ENCODE measurements at regions not wholly inside any gene's neighbourhood (a gene's known extent, or its start where the extent isn't known, plus 50 kb on each side); places are given as distances from the start of the nearest gene placed in this dataset.

DNA sequence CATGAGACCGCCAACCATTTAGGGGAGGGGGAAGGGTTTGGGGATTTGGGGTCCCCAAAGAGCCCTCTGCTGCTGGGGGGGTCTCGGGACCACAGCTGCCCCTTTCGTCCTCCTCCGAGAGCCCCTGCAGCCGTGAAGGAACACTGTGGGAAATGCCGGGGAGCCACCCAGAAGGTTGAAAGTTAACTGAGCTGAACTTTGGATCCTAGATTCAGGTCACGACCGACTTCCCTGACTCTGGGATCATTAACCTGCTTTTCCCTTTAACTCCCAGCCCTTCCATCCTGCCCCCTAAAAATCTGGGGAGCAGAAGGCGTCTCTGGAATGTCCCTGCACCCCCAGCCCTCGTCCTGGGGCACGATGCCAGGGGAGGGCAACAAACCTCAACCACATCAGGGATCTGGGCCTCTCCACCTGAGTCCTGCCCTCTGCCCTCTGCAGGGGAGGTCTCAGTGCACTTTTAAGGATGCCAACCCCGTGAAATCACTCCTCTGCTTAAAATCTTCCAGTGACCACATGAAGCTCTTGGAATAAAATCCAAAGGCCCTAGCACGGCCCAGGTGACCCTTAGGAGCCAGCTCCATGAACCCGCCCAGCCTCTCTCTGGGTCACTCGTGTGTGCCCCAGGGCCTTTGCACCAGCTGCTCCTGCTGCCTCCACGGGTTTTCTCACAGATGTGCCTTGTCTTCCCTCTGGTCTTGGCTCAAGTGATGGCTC is 95.0 kb downstream of the RFLNA start:
- no peak for DNase-seq (ENCODE audit: low read depth in 4 of 4, low spot score in 3 of 4)

DNA sequence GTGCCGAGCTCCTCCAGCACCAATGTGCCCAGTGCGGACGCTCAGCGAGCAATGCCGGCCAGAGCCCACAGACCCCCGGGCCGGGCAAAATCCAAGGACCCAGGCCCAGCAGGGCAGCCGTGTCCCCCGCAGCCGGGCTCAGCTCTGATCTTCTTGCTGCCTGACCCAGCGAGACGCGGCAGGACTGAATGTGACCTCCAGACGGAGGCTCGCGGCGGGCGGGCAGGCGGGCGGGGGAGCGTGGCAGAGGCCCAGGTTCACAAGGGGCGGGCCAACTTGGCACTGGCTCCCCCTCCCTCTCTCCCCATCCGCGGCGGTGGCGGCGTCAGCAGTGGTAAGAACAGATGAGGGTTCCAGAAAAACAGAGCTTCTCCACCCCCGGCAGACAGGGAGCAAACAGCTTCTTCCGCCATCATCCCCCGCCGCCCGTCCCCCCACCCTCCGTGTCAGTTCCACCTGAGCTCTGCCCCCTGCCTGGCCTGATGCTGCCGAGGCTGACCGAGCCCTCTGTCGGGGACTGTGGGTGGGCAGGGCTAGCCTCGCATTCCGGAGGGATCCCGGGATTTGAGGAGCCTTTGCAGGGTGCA is 94.3 kb downstream of the RFLNA start:
- DNase-seq (ENCODE audit: low read depth in 4 of 4, low spot score in 3 of 4): peak in 1 of 4 donors; percentile 45

DNA sequence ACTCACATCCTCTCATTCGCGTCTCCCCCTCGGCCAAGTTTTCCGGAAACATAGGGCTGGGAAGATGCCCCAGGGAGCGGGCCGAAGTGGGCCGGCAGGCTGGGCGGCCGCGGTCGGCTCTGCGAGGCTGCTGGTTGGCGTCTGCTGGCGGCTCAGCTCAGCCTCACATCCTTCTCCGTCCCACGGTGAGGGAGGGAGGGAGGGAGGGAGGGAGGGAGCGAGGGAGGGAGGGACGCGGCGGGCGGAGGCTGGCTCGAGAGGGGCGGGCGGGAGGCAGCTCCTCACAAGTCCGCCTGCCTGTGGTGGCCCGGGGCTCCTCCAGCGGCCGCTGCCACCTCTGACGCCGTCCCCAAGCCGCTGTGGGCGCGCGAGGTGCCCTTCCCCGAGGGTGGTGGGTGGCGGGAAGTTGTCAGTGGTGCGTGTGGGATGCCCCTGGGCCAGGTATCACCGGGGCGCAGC is 93.8 kb downstream of the RFLNA start:
- DNase-seq (ENCODE audit: low read depth in 4 of 4, low spot score in 3 of 4): peak in 2 of 4 donors; percentile 66 to 71

DNA sequence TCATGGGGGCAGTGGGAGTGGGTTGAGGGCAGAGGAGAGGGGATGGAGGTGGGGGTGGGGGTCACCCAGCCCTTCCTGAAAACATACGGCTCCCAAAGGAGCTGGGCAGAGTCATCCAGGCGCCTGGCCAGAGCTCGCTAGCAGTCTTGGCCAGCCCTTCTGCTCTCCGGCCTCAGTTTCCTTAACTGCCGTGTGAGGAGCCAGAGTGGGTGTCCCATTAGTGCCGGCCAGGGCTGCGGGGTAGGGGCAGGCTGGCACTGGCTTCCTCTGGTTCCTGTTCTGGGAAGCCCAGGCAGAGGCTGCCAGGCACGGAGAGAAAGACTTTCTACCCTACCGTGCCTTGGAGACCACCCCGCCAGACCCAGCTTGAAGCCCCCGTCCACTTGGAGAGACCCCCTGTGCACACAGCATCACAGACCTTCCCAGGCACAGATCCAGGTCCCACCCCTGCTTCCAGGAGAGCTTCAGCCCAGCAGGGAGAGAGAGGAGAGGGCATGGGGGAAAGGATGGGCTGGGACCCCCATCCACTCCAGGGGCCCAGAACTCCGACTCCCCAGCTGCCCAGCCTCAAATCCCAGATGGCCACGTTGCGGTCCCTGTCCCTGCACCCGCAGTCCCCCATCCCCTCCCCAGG is 93.3 kb downstream of the RFLNA start:
- no peak for DNase-seq (ENCODE audit: low read depth in 4 of 4, low spot score in 3 of 4)

DNA sequence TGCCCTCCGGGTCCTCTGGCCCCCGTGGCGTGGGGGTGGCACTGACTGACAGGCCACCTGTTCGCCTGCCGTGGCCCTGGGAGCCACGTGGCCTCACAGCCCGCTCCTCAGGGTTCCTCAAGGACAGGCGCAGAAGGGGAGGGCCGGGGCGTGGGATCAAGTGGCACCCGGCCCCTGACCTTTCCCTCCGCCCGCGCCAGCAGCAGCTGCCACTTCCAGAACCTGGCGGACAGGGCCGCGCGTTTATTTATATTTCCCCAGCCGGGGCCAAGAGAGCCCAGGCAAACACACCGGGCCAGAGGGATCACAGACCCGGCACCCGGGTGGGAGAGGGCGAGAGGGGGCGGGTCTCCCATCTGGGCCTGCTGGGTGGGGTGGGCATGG is 92.6 kb downstream of the RFLNA start:
- DNase-seq (ENCODE audit: low read depth in 4 of 4, low spot score in 3 of 4): no peak

DNA sequence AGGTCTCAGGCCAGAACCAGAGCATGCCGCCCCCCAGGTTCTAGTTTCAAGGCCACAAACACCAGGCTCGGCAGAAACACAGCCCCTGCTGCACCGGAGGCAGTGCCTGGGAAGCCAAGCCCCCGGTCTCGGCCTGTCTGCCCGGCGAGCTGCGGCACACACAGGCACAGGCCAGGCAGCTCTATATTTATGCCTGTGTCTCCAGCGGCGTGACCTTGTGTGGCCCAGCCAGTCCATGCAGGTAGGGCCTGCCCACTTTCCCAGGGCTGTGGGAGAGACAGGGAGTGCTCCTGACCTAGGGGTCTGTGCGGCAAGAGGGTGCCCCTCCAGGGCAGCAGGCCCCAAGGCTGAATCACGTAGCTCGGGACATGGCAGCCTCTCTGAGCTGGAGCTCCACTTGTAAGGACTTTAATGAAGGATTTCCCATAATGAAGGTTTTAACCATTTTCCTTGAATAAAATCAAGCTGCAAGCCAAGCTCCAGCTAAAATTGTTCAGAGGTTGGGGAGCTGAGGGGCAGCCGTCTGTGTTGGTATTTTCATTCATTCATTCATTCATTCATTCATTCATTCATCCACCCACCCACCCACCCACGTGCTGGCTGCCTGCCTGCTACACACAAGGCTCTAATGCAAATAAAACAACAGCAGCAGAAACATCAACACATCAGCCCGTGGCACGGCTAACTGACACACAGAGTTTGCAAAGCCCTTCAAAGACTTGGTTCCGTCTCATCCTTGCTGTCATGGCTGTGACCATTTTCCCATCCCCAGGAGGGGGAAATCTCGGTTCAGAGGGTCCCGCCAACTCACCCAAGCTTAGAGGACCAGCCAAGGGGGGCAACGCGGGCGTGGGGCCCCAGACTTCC is 92.0 kb downstream of the RFLNA start:
- DNase-seq (ENCODE audit: low read depth in 4 of 4, low spot score in 3 of 4): no peak

DNA sequence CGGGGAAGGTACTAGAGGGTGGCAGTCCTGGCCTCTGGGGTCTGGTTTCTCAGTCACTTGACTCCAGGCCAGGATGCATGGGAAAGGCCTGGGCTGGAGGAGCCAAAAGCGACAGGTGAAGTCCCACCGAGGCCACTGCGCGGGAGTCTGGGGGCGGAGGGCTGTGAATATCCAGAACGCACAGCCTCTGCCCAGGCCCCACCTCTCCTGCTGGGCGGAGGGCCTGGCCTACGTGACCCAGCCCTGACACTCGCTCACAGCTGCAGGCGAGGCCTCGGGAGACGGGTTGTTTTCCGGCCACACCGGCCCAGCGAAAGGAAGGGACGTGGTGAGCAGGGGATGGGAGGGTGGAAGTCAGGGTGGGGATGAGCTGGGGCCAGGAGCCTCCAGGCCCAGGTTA is 91.2 kb downstream of the RFLNA start:
- DNase-seq (ENCODE audit: low read depth in 4 of 4, low spot score in 3 of 4): no peak

DNA sequence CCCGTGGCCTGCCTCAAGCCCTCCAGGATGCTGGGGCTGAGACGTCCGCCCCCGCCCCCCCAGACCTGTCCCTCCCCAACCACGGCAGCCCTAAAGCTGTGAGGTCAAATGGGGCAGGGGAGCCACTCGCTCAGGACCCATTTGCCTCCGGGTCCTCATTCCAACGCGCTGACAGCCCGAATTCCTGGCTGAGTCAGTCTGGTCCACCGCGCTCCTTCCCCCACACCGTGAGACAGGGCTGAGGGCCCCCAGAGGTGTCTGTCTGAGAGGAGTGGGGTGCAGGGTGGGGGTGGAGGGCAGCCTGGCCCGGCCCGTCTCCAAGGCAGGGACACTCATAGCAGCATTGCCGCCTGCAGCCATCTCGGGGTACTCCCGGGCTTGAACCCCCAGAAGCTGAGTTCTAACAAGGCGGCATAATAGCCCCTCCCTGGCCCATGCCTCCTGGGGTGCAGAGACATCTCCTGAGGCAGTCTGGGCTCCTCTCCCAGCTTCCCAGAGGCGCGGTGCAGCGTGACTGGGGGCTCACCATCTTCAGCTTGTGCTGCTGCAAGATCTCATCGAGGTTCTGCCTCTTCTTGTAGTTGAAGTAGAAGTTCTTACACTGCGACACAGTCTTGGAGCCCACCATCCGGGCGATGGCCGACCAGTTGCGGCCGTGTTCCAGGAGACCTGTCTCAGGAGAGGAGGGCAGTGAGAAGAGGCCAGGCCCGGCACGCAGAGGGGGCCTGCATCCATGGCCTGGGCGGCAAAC is 90.5 kb downstream of the RFLNA start:
- DNase-seq (ENCODE audit: low read depth in 4 of 4, low spot score in 3 of 4): no peak

DNA sequence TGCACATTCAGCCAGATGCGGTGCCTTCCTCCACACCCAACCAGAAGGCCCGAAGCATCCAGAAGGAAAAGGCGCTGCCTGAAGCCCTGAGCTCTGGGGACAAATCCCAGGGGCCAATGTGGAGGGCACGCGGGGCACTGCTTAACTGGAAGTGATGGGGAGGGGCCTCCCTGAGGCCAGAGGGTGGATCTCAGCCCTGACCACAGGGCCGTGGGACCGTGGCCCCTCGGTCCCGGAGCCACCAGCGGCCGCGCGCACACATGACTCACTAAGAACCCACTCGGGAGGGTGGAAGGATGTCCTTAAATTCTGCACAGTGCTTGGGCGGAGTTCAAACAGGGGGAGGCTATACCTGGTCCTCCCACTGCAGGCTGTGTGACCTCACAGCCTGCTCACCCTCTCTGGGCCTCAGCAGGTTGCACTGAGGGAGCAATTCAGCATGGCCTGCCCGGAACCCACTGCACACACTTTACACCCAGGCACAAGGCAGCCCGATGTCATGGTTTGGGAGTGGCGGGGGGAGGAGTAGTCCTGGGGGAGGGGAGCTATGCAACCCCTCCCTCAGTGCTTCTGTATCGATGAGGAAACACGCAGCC is 89.5 kb downstream of the RFLNA start:
- no peak for DNase-seq (ENCODE audit: low read depth in 4 of 4, low spot score in 3 of 4)

DNA sequence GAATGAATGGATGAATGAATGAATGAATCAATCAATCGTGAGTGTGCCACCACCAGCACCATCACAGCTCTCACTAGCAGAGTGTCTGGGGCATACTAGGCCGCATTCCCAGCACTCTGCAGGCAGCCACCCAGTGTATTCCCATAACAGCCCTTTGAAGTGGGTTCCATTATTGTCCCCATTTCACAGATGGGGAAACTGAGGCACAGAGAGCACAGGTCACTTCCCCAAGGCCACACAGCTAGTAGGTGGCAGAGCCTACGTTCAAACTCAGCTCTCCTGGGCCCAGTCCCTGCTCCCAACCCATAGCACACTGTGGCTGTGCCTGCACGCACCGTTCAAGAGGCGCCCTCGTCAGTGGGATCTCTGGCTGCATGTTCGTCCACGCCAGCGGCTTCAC is 88.1 kb downstream of the RFLNA start:
- DNase-seq (ENCODE audit: low read depth in 4 of 4, low spot score in 3 of 4): no peak

DNA sequence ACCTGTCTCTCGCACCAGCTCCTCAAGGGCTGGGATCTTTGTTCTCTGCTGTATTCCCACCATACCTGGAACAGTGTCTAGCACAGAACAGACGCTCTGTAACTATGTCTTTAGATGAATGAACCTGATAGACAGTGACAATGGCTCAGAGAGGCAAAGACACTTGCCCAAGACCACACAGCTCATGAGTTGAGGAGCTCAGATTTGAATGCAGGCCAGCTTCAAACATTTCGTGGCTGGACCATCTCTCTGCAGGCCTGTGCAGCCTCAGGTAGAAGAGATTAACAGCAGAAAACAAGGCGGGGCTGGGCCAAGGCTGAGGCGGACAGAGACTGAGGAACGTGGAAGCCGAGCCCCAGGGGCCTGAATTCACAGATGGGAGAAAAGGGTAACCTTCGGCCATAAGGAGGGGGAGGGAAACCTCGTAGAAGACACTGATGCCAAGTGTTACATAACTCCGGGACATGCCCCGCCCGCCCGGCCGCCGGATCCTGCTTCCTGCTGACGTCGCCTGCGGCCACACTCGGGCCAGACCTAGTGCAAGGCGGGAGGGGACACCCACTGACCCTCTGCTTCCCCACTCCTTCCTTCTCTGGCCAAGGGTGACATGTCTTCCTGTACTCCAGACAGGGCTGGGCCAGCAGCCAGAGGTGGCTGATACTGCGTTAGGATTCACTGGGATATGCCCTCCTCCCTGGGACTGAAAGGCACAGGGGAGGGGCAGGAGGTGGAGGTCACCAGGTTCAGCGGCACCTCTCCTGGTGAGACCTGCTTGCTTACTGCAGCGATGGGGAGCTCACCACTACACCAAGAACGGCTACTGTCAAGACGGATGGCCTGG is 86.8 kb downstream of the RFLNA start:
- DNase-seq (ENCODE audit: low read depth in 4 of 4, low spot score in 3 of 4): no peak

DNA sequence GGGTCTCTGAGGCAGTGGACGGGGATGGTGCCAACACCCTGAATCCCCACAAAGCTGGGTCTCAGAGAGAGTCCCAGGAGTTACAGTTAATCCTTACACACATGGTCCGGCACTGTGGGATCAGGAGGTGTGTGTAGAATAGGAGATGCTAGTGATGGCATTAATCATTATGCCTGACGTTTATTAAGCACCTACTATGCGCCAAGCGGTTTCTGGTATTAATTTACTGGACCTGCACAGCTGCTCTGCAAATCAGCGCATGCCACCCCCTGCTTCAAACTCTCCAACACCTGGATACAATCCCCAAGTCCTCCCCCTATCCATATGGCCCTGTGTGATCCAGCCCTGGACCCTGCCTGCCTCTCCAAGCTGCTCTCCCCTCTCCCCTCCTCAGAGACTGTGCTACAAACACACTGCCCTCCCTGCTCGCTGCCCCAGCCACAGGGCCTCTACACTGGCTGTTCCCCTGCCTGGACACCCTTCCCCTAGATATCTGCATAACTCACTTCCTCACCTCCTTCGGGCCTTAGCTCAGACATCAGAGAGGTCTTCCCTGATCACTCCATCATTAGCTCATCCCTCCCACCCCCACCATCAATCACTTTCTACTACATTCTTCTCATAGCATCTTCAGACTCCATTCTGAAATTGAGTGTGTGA is 86.0 kb downstream of the RFLNA start:
- DNase-seq (ENCODE audit: low read depth in 4 of 4, low spot score in 3 of 4): no peak

DNA sequence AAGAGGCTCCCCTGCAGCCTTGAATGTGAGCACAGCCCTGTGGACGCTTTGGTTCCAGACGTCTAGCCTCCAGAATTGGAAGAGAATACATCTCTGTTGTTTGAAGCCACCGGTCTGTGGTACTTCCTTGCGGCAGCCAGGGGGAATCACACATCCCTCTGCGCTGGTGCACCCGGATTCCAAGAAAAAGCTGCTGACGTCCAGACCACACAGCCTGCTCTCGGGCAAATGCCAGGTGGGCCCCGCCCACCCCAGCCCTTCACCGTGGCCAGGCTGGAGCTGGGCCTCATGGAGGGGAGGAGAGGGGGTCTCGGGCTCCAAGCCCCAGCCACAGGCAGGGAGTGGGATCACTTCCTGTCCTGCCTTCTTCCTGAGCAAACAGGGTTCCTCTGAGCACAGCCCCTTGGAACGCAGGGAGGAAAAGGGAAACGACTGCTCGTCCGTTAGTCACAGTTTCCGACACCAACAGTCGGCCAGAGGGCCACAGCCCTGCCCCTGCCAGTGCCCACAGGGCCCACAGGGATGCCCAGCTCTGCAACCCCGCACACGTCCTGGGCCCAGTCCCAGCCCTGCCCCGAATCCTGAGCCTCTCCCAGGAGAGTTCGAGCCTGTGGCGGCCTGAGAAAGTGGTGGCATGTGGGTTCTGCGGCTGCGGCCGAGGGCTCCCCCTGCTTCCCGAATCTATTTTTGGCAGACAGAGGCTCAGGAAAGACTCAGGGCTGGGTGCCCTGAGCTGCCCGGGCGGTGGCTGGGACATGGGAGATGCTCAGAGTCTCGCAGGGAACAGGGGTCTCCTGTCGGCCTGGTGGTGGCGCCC is 85.3 kb downstream of the RFLNA start:
- no peak for DNase-seq (ENCODE audit: low read depth in 4 of 4, low spot score in 3 of 4)

DNA sequence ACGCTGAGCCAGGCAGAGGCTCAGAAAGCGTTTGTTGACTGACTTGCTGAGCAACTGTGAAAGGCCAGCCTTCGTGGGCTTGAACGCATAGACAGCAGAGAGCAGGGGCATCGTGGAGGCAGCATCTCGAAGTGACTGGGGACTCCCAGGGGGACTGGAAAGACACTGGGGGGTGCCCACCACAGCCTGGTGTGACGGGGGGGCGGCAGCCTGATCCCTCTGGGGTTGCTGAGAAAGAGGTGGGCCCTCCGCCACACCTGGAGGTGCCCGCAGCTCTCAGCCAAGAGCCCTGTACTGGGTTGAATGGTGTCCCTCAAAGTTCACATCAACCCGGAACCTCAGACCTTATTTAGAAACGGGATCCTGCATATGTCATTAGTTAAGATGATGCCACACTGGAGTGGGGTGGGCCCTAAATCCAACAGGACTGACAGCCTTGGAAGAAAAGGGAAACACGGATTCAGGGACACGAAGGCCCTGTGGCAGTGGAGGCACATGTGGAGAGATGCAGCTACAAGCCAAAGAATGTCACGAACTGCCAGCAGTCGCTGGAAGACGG is 84.6 kb downstream of the RFLNA start:
- no peak for DNase-seq (ENCODE audit: low read depth in 4 of 4, low spot score in 3 of 4)

DNA sequence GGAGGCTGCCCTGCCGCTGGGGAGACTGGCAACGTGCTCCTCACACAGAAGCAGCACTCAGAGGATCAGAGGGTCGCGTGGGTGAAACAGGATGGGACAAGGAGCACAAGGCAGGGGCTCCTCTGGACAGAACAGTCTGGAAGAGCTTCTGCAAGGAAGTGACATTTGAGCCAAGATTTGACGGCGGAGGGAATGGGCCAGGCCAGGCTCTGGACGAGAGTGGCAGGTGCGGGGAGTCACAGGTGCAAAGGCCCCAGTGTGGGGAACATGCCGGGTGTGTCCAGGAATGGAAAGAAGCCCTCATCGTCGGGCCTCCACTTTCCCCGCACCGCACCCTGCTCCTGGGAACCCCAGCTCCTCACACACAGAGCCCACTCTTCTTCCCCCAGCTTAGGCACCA is 84.0 kb downstream of the RFLNA start:
- no peak for DNase-seq (ENCODE audit: low read depth in 4 of 4, low spot score in 3 of 4)

DNA sequence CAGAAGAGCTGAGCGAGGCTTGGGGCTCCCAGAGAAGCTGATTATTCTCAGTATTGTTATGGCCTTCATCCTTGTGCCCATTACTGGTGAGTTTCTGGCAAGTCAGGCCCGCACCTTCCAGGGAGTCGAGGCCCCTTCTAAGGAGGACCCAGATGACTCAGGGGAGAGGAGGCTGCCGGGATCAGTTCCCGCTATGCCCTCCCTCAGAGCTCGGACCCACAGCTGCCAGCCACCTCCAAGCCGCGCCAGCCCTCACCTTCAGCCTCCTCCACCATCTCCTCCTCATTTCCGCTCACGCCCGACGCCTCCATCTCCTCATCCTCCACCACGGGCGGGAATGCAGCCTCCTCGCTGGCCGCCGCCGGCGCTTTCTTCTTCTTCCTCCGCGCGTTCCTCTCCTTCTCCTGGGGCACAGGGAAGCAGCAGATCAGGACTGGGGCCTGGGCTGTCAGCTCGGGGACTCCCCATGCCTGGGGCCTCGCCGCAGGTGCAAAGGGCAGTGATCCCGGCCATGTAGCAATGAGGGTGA is 83.2 kb downstream of the RFLNA start:
- no peak for DNase-seq (ENCODE audit: low read depth in 4 of 4, low spot score in 3 of 4)

DNA sequence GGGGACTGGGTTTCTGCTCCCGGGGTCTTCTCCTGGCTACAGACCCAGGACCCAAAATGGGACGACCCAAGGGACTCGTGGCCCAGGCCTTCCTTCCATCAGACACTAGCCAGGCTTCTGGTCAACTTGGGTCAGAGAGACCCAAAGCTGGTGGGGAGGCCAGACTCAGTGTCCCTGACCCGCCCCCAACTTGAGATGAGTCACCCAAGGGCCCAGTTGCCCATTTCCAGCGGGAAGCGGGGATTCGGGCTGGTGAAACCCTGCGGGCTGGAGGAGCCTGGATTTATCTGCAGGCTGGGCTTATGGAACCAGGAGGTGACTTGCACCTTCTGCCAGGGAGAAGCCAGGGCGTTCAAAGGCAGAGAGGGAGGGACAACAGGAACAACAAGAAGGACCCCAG is 81.5 kb downstream of the RFLNA start:
- DNase-seq (ENCODE audit: low read depth in 4 of 4, low spot score in 3 of 4): no peak

Data from right renal pelvis (tissue), 4 donors.